HG03095 (cell line): ENCODE measurements at regions not wholly inside any gene's neighbourhood (a gene's known extent, or its start where the extent isn't known, plus 50 kb on each side); places are given as distances from the start of the nearest gene placed in this dataset.
"Not testable (repeated sequence)": the region's sequence is repeated elsewhere in the genome, so short reads cannot be mapped to it uniquely, and the experiment has no call there.

ENCODE experiments used
- ATAC-seq: cut with Tn5 transposase; IDR thresholded peaks from one replicate; pipeline ENCODE4 v1.9.1; 2021; ENCODE audit warnings: moderate library complexity; ENCODE audit not compliant: unreplicated experiment

- ATAC-seq, result no peak
These were observed 333.6 kb downstream of the GPD2 start for GRCh38 chr2:156769802-156770201.

GRCh38 chr2:156778916-156779315, 342.7 kb downstream of the GPD2 start:
- ATAC-seq, result no peak

GRCh38 chr2:156779416-156780120, 343.4 kb downstream of the GPD2 start:
- no peak for ATAC-seq

GRCh38 chr2:156781677-156782076, 345.5 kb downstream of the GPD2 start:
- ATAC-seq, result not testable (repeated sequence)

GRCh38 chr2:156784020-156784701, 348.0 kb downstream of the GPD2 start:
- ATAC-seq, result no peak

- no peak for ATAC-seq
These were observed 351.3 kb downstream of the GPD2 start for GRCh38 chr2:156787517-156787916.

GRCh38 chr2:156790343-156791037, 354.3 kb downstream of the GPD2 start:
- ATAC-seq, result no peak

GRCh38 chr2:156792242-156792840, 356.2 kb downstream of the GPD2 start:
- ATAC-seq, result no peak

- no peak for ATAC-seq
These were observed 361.7 kb downstream of the GPD2 start for GRCh38 chr2:156797832-156798231.

GRCh38 chr2:156800065-156800653, 364.0 kb downstream of the GPD2 start:
- ATAC-seq, result no peak

GRCh38 chr2:156800781-156801361, 364.7 kb downstream of the GPD2 start:
- no peak for ATAC-seq

- ATAC-seq, result no peak
These were observed 367.1 kb downstream of the GPD2 start for GRCh38 chr2:156803243-156803642.

- no peak for ATAC-seq
These were observed 367.8 kb downstream of the GPD2 start for GRCh38 chr2:156803967-156804366.

GRCh38 chr2:156810094-156810493, 373.9 kb downstream of the GPD2 start:
- ATAC-seq, result no peak

GRCh38 chr2:156812496-156812895, 376.3 kb downstream of the GPD2 start:
- ATAC-seq, result no peak

GRCh38 chr2:156817430-156817829, 381.3 kb downstream of the GPD2 start:
- ATAC-seq, result no peak

- ATAC-seq, result no peak
These were observed 382.0 kb downstream of the GPD2 start for GRCh38 chr2:156818221-156818620.

- no peak for ATAC-seq
These were observed 382.8 kb downstream of the GPD2 start for GRCh38 chr2:156818944-156819343.

- no peak for ATAC-seq
These were observed 390.3 kb downstream of the GPD2 start for GRCh38 chr2:156826341-156826933.

GRCh38 chr2:156834431-156834830, 398.3 kb downstream of the GPD2 start:
- ATAC-seq, result no peak
